ENCODE measurements at regions not wholly inside any gene's neighbourhood (a gene's known extent, or its start where the extent isn't known, plus 50 kb on each side); places are given as distances from the start of the nearest gene placed in this dataset.

- TF ChIP-seq CTCF (IDR thresholded peaks at IDR 0.05) (no peak), ZFX (IDR thresholded peaks at IDR 0.05; ENCODE audit: borderline replicate concordance) (no peak)
Observed at GRCh38 chr5:165882099-165882498, 2376.7 kb downstream of the MAT2B start.
